ENCODE measurements at regions not wholly inside any gene's neighbourhood (a gene's known extent, or its start where the extent isn't known, plus 50 kb on each side); places are given as distances from the start of the nearest gene placed in this dataset.

DNA sequence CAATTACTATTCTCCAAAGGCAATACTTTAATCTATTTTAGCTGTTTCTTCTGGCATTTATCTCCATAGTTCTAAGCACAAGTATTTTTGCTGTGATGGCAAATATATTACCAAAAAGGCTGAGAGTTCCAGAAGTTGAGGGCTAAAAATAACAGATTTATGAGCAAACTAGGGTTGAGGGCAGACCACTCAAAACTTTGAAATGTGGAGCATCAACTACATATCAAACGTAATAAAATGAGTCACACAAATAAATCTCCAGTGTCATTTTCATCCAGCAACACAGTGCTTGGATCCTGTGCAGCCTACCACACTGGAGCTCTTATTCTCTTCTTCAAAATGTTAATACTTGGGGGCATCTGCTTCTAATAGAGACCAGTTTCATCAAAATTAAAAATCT lies 163.9 kb downstream of the HS3ST1 start:
- DNase-seq, result no peak

GRCh38 chr4:11264346-11264745 lies 164.3 kb downstream of the HS3ST1 start:
- no peak for DNase-seq

DNA sequence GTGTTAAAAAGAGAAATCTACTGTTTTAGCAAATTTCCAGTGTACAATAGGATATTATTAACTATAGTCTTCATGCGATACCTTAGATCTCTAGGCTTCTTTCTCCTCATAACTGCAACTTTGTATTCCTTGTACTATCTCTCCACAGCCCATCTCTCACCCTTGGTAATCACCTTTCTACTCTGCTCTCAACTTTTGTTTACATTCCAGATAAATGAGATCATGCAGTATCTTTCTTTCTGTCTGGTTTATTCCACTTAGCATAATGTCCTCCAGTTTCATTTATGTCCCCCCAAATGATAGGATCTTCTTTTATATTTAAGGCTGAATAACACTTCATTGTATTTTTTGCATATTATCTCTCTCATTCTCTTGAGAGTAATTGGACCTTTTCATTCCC lies 165.5 kb downstream of the HS3ST1 start:
- no peak for DNase-seq

DNA sequence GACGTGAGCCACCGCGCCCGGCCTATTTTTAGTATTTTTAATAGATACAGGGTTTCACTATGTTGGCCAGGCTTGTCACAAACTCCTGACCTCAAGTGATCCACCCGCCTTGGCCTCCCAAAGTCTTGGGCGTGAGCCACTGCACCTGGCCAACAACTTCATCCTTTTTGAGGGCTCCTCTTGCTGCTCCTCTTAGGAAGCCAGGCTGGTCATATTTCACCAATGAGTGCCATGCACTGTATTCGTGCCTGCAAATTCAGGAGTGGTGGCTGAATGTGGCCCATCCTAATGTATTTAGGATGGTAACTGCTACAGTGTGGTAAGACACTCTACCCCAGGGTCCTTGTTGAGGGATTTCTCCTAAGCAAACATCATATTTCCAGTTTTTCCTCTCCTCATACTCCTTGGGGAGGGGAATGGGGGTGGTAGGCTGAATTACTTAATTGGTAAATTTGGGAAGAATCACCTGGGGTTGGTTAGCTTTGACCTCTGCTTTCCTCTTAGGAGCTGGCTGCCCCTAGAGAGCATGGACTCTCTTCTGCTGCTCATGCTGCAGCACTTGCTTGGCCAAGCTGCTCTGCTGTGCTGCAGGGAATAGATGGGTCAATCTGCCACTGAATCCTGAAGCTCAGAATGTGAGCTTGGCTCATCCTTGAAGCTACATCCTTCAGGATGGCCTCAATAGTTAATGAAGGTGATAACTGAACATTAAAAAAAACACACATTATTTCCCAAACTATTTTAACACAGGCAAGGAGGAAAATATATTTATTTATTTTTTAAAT lies 167.4 kb downstream of the HS3ST1 start:
- no peak for DNase-seq

DNA sequence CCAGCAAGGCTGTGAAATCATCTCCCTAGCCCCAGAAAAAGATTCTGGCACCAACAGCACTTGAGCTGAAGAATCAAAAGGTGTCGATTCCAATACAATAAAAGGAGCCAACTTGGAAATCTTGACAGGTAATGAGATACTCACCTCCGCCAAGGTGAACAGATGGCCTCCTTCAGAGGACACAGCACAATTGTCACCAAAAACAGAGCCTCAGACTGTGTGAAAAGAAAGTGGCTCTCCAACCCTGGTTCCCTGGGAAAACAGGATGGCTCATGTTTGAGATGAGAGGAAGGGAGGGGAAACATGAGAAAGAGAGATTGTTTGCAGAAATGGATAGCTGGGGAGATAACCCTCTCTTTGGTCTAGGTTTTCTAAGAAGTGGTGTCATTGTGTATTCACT lies 168.9 kb downstream of the HS3ST1 start:
- DNase-seq, result no peak

- DNase-seq, result no peak
These were observed 176.5 kb downstream of the HS3ST1 start for GRCh38 chr4:11252149-11252548.

- DNase-seq, result no peak
These were observed 178.2 kb downstream of the HS3ST1 start for GRCh38 chr4:11250510-11250909.

DNA sequence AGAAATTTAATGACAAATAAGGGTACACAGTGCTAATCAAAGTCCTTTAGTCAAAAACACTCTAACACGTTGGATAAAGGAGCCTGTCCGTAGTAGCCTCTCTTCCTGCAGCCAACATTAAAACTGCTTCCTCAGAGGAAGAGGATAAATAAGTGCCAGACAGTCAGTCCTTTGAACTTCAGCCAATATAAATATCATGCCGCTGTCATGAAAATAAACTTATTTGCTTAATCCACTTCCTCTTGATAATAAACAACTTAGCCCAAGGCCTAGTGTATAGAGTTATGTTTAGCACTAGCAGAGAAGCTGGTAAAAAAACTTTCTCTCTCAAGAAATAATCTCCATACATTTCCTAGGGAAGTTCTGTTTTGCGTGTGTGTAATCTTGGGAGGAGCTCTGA lies 196.7 kb downstream of the HS3ST1 start:
- DNase-seq, result no peak

DNA sequence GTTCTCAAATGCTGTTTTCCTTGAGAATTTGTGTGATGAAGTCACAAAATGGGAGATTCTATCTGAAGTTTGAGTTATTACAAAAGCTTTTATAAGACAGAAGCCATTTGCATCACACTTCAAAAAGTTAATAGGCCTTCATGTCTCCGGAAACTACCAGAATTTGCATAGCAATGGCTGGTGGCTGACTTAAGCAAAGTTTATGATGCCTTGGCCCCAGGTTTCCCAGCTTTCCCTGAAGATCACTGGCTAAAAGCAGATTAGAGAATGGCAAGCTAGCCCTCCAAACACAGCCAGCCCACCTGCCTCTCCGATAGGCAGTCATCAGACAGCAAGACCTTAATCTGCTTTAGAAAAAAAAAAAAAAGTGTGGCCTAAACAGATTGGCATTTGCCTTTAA lies 197.8 kb downstream of the HS3ST1 start:
- DNase-seq, result no peak

- DNase-seq, result no peak
These were observed 200.2 kb downstream of the HS3ST1 start for GRCh38 chr4:11228530-11228929.

- DNase-seq, result no peak
These were observed 205.4 kb downstream of the HS3ST1 start for GRCh38 chr4:11223311-11223710.

DNA sequence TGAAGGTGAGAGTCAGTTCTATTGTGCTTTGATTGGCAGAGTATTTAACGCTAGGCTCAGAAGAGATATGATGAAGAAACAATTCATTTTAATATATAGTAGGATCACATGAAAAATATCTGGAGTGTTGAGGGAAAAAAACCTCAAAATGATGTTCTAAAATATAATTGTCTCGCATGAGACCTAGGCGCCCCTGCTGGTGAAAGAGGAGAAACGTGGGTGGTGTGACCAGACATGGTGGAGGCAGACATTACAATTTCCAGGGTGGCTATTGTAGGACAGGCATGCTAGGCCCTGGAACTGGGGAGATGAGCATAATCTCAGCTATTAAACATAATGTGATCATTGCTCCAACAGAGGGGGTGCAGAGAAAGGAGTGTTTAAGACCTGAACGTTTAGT lies 210.0 kb downstream of the HS3ST1 start:
- no peak for DNase-seq

- no peak for DNase-seq
These were observed 212.2 kb downstream of the HS3ST1 start for GRCh38 chr4:11216520-11216919.

DNA sequence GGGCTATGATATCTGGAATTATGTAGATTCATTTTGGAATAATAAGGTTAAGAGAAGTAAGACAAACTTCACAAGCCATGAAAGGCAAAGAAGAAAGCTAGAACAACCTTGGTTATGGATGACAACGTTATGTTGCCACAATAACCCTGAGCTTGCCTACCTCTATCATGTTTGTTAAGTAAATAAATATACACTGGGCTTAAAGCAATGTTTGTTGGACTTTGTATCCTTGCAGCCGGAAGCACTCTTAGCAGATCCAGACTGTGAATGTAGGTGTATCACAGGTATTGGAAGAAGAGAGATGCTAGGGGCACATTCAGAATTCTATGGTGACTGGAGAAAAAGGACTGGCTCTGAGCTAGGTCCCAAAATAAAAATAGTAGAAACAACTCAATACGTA lies 214.4 kb downstream of the HS3ST1 start:
- DNase-seq, result no peak

DNA sequence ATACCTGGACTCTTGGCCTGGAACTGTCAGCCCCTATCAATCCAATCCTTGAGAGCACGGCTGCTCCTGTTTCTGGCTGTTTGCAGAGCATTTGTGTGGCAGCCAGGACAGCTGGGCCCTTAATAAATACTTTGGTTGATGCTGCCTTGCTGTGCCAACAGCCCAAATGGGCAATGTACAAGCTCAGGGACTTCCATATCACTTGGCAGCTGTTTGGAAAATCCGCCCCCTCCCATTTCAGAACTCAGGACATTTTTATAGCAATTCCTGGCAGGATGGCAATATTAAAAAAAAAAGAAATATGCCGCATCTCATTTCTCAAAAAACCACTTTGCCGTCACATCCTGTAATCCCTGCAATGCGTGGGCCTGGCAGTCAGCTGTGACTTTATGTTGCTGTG lies 218.9 kb downstream of the HS3ST1 start:
- no peak for DNase-seq

GRCh38 chr4:11201256-11201655 lies 227.4 kb downstream of the HS3ST1 start:
- no peak for DNase-seq

GRCh38 chr4:11198516-11199305 lies 230.0 kb downstream of the HS3ST1 start:
- DNase-seq, result no peak

- no peak for DNase-seq
These were observed 230.9 kb downstream of the HS3ST1 start for GRCh38 chr4:11197631-11198341.

DNA sequence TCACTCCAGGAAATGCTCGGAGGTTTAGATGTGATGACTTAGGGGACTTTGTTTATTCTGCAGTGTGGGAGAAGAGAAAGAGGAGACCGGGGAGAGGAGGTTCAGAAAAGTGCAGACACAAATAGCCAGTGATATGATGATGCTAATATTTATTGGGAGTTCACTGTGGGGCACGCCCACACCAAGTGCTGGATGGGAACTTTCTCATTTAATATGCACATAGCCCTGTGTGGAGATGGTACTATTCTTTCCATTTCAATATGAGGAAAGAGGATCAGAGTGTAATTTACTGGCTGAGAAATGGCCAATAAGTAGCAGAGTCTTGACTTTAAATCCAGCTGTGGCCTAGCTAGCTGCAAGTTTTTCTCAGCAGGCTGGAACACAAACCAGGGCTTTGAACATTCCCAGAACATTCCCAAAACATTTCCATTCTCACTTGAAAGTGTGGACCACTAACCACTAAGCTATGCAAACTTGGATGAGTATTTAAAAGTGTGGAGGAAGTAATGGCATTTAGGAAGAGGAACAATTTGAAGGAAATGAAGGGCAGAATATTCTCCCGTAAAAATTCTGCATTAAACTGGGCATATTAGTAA lies 231.7 kb downstream of the HS3ST1 start:
- DNase-seq, result no peak

- no peak for DNase-seq
These were observed 234.3 kb downstream of the HS3ST1 start for GRCh38 chr4:11194431-11194830.

DNA sequence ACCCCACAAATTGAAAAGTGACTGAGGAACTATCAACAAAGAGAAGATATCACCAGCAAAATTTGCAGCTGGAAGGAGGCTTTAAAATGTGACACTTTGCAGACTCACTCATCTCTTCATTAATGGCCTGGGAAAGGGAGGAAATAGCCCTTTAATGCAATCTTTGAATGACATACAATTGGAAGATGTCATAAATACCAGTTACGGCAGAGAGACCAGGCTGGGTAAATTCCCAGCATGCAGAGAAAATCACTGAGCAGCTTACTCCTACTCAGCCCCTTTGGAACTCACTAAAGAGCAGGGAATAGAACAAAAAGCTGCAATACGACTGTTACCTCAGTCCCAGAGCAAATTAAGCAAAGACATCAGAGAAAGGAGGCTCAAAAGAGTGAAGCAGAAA lies 238.9 kb downstream of the HS3ST1 start:
- no peak for DNase-seq

DNA sequence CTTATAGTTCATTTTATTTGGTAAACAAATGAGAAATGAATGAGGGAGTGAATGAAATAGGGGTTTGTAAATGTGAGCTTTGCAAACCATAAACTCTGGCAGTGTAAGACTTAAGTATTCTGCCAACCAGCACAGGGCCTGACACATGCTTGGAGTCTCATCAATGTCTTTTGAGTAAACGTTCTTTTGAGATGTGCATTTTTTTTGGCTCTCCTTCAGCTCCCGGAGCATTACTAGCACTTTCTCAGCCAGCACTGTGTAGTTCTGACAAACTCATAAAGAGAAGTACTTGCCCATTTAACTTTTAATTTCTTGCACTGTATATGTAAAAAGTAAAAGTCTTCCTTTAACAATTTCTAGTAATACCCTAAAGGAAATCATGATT lies 245.3 kb downstream of the HS3ST1 start:
- DNase-seq, result no peak

- no peak for DNase-seq
These were observed 245.9 kb downstream of the HS3ST1 start for GRCh38 chr4:11182586-11183355.

All from CD4-positive, alpha-beta T cell treated with Interferon gamma for 1 hour (primary cell).